Upper lobe of left lung (tissue), 6 donors: ENCODE measurements at regions not wholly inside any gene's neighbourhood (a gene's known extent, or its start where the extent isn't known, plus 50 kb on each side); places are given as distances from the start of the nearest gene placed in this dataset.

ENCODE experiments used
- ATAC-seq, 2 donors: fragments of 200-7000 bp; cut with Tn5 transposase; one replicate each; pipeline ENCODE4 v1.9.1; 2022; ENCODE audit warnings: mild to moderate bottlenecking in 2 of 2, moderate library complexity in 2 of 2; ENCODE audit not compliant: low FRiP score in 2 of 2
- DNase-seq, 2 donors: peaks; one replicate each; pipeline ENCODE4 v3.0.0-alpha.2; 2019 to 2020
- H3K27ac ChIP-seq, 4 donors: fragments of 200-600 bp; sonication (generic); one replicate each; pipeline ENCODE4 v1.5.1; 2016 to 2019
- H3K27me3 ChIP-seq, 4 donors: fragments of 200-600 bp; sonication (generic); one replicate each; pipeline ENCODE4 v1.5.1; 2017 to 2019
- H3K36me3 ChIP-seq, 4 donors: fragments of 200-600 bp; sonication (generic); one replicate each; pipeline ENCODE4 v1.5.1; 2016 to 2019
- H3K4me1 ChIP-seq, 4 donors: fragments of 200-600 bp; sonication (generic); one replicate each; pipeline ENCODE4 v1.5.1; 2018 to 2019
- H3K4me3 ChIP-seq, 4 donors: fragments of 200-600 bp; sonication (generic); one replicate each; pipeline ENCODE4 v1.5.1; 2017 to 2019; ENCODE audit warnings: mild to moderate bottlenecking in 2 of 4, moderate library complexity in 1 of 4
- H3K9me3 ChIP-seq, 4 donors: fragments of 200-600 bp; sonication (generic); one replicate each; pipeline ENCODE4 v1.5.1; 2018 to 2019
- EP300 ChIP-seq, 4 donors: sonication (generic); formaldehyde crosslinking; IDR thresholded peaks; one replicate each; pipeline ENCODE4 v1.5.1; 2017; ENCODE audit warnings: antibody characterized with exemption in 4 of 4, control low read depth in 2 of 4
- POLR2A ChIP-seq, 4 donors: fragments of 450-650 bp; IDR thresholded peaks; one replicate each; pipeline ENCODE4 v1.5.1; 2016 to 2017; ENCODE audit warnings: antibody characterized with exemption in 4 of 4, mild to moderate bottlenecking in 2 of 4
- POLR2AphosphoS5 ChIP-seq, 2 donors: sonication (generic); formaldehyde crosslinking; IDR thresholded peaks; one replicate each; pipeline ENCODE4 v1.5.1; 2017; ENCODE audit warnings: antibody characterized with exemption in 2 of 2
- WGBS, 2 donors: methylation state at CpG; one replicate each; pipeline ENCODE4 v1.1.5; 2017 to 2018; 5-methylcytosine and 5-hydroxymethylcytosine counted together
- TF ChIP-seq, protein P1 (sequence below), 6 experiments: fragments of 450-650 bp in 4 of 6; fragments of 200-600 bp in 2 of 6; sonication (generic) in 2 of 6; IDR thresholded peaks; one replicate each; pipeline ENCODE4 v1.5.1; 2016 to 2019; ENCODE audit warnings: antibody characterized with exemption in 6 of 6
- donor health status: DM: no; HTN: no; CAD: no; lungs with moderate emphysema.
- donor health status: DM: no; HTN: yes; CAD: no; lungs with severe emphysema.

DNA sequence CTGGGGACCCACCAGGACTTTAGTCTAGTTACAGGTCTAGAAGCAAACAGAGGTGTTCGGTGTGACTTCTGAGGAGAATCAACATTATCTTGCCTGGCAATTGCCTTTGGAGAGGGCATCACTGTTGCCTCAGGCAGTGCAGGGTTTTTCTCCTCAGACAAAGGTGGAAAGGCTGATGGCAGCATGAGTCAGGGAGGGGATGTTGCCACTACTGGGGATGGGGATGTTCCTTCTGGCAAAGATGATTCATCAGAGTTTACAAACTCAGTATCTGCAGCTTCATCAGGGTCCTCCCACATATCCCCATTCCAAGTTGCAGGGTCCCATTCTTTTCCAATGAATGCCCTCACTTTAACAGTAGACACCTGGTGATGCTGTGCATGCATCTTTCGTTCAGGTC, 91.3 kb upstream of the GALNTL6 start:
- TF ChIP-seq POLR2A (IDR thresholded peaks at IDR 0.05): no peak
- TF ChIP-seq, protein P1, sequence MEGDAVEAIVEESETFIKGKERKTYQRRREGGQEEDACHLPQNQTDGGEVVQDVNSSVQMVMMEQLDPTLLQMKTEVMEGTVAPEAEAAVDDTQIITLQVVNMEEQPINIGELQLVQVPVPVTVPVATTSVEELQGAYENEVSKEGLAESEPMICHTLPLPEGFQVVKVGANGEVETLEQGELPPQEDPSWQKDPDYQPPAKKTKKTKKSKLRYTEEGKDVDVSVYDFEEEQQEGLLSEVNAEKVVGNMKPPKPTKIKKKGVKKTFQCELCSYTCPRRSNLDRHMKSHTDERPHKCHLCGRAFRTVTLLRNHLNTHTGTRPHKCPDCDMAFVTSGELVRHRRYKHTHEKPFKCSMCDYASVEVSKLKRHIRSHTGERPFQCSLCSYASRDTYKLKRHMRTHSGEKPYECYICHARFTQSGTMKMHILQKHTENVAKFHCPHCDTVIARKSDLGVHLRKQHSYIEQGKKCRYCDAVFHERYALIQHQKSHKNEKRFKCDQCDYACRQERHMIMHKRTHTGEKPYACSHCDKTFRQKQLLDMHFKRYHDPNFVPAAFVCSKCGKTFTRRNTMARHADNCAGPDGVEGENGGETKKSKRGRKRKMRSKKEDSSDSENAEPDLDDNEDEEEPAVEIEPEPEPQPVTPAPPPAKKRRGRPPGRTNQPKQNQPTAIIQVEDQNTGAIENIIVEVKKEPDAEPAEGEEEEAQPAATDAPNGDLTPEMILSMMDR (IDR thresholded peaks at IDR 0.05): no peak
- TF ChIP-seq EP300 (IDR thresholded peaks at IDR 0.05): no peak
- TF ChIP-seq POLR2AphosphoS5 (IDR thresholded peaks at IDR 0.05): no peak
- 68 to 74% methylated on average over 2 of the region's 2 CpGs for WGBS, 2 donors
- ATAC-seq: no peak
- Histone ChIP-seq H3K4me1 (no peaks in the 10 kb centered on the region), H3K36me3 (no peaks in the 10 kb centered on the region), H3K4me3 (no peak overlapping the region), H3K9me3 (no peaks in the 10 kb centered on the region), H3K27ac (no peak overlapping the region), H3K27me3 (no peaks in the 10 kb centered on the region)
- DNase-seq: no peak

DNA sequence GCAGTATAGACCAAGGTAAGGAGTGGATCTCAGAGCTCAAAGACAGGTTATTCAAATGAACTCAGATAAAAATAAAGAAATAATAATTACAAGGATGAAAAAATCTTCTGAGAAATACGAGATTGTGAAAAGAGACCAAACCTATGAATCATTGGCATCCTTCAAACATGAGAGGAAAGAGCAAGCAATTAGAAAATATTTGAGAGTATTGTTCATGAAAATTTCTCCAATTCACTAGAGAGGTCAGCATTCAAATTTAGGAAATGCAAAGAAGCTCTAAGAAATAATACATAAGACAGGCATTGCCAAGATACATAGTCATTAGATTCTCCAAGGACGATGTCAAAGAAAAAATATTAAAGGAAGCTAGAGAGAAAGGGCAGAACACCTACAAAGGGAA, 93.5 kb upstream of the GALNTL6 start:
- Histone ChIP-seq H3K4me3 (no peak overlapping the region), H3K4me1 (no peaks in the 10 kb centered on the region), H3K36me3 (no peaks in the 10 kb centered on the region), H3K27me3 (no peaks in the 10 kb centered on the region), H3K9me3 (peaks cover 0 to 3% (median 0%) of the 10 kb centered on the region in 4 donors), H3K27ac (no peak overlapping the region)
- ATAC-seq: no peak
- WGBS, 2 donors: 79 to 81% methylated on average over 2 of the region's 2 CpGs
- no peak for DNase-seq
- TF ChIP-seq POLR2A (IDR thresholded peaks at IDR 0.05): no peak
- TF ChIP-seq EP300 (IDR thresholded peaks at IDR 0.05): no peak
- TF ChIP-seq POLR2AphosphoS5 (IDR thresholded peaks at IDR 0.05): no peak
- TF ChIP-seq, protein P1 (IDR thresholded peaks at IDR 0.05): no peak

DNA sequence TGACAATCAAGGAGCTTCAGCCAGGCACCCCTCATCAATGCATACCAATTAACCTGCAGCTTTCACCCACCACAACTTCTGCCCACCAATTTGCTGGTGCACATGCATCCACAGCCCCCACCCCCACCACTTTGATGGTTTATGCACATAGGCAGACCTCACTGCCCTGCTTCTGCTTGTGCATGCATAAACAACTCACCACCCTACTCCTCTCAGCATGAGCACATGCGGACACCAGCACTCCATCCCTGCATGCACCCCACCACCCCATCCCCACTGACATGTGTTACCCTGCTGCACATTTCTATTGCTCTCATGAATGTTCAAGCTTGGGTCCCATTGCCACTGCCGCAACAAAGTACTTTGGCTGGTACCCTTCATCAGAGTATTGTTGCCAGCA, 94.5 kb upstream of the GALNTL6 start:
- H3K9me3 ChIP-seq: peaks cover 0 to 3% (median 0%) of the 10 kb centered on the region in 4 donors
- ATAC-seq (peak in 1 of 2 donors; percentile 21), DNase-seq (no peak)
- 89 to 97% methylated on average over 2 of the region's 2 CpGs for WGBS, 2 donors
- H3K27me3 ChIP-seq: no peaks in the 10 kb centered on the region
- no peak overlapping the region for H3K27ac ChIP-seq
- H3K4me1 ChIP-seq: no peaks in the 10 kb centered on the region
- no peaks in the 10 kb centered on the region for H3K36me3 ChIP-seq
- H3K4me3 ChIP-seq: no peak overlapping the region
- TF ChIP-seq POLR2AphosphoS5 (IDR thresholded peaks at IDR 0.05) (no peak), POLR2A (IDR thresholded peaks at IDR 0.05) (no peak)
- TF ChIP-seq, protein P1 (IDR thresholded peaks at IDR 0.05): no peak

DNA sequence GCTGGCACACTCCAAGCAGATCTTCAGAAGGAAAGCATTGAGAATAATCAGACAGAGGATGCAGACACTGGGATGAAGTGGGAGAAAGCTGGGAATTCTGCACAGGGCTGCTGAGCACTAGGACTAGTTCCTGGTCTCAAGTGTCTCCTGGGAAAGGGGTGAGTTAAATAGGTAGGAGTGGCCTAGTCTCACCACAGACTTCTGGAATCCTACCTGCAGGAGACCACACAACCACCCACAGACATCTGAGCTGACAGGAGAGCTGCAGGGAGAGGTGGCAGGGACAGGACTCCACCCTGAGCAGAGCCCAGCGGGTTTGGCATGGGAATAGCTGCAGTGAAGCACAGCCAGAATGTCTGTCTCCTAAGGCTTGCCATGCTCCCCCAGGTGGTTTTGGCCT, 95.1 kb upstream of the GALNTL6 start:
- Histone ChIP-seq H3K4me1 (no peaks in the 10 kb centered on the region), H3K4me3 (no peak overlapping the region), H3K27me3 (no peaks in the 10 kb centered on the region), H3K36me3 (no peaks in the 10 kb centered on the region), H3K9me3 (peaks cover 0 to 3% (median 0%) of the 10 kb centered on the region in 4 donors), H3K27ac (no peak overlapping the region)
- no peak for DNase-seq
- ATAC-seq: peak in 1 of 2 donors; percentile 23
- WGBS, 2 donors: 90% methylated on average over 1 of the region's 1 CpG; no CpG with 5 or more reads in 1 of the 2 donors
- TF ChIP-seq EP300 (IDR thresholded peaks at IDR 0.05) (no peak), POLR2A (IDR thresholded peaks at IDR 0.05) (no peak), POLR2AphosphoS5 (IDR thresholded peaks at IDR 0.05) (no peak)
- TF ChIP-seq, protein P1 (IDR thresholded peaks at IDR 0.05): no peak

DNA sequence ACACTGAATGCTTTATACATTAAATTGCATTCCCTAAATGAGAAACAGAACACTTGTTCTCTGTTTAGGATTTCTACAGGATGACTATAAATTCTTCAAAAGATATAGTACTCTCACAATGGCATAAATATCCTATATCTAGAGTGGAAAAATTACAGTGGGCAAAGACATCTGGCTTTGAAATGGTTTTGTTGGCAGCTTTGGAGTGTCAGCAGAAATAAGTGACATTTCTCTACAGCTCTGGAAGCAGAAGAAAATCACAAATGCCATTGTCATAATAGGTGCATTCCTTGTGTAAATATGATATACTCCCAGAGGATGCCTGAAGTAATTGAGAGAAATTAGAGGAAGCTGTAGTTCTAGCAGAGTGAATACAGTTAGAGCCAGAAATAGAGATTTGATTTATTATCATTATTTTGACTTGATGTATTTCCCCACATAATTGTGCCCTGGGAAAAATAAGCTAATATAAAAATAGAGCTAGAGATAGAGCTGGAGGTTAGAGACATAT, 95.9 kb upstream of the GALNTL6 start:
- Histone ChIP-seq H3K27me3 (no peaks in the 10 kb centered on the region), H3K36me3 (no peaks in the 10 kb centered on the region), H3K4me3 (no peak overlapping the region), H3K9me3 (peaks cover 0 to 3% (median 0%) of the 10 kb centered on the region in 4 donors), H3K27ac (no peak overlapping the region), H3K4me1 (no peaks in the 10 kb centered on the region)
- TF ChIP-seq POLR2A (IDR thresholded peaks at IDR 0.05) (no peak), EP300 (IDR thresholded peaks at IDR 0.05) (no peak), POLR2AphosphoS5 (IDR thresholded peaks at IDR 0.05) (no peak)
- TF ChIP-seq, protein P1 (IDR thresholded peaks at IDR 0.05): no peak
- ATAC-seq: no peak
- no peak for DNase-seq
